ENCODE measurements at regions not wholly inside any gene's neighbourhood (a gene's known extent, or its start where the extent isn't known, plus 50 kb on each side); places are given as distances from the start of the nearest gene placed in this dataset.

DNA sequence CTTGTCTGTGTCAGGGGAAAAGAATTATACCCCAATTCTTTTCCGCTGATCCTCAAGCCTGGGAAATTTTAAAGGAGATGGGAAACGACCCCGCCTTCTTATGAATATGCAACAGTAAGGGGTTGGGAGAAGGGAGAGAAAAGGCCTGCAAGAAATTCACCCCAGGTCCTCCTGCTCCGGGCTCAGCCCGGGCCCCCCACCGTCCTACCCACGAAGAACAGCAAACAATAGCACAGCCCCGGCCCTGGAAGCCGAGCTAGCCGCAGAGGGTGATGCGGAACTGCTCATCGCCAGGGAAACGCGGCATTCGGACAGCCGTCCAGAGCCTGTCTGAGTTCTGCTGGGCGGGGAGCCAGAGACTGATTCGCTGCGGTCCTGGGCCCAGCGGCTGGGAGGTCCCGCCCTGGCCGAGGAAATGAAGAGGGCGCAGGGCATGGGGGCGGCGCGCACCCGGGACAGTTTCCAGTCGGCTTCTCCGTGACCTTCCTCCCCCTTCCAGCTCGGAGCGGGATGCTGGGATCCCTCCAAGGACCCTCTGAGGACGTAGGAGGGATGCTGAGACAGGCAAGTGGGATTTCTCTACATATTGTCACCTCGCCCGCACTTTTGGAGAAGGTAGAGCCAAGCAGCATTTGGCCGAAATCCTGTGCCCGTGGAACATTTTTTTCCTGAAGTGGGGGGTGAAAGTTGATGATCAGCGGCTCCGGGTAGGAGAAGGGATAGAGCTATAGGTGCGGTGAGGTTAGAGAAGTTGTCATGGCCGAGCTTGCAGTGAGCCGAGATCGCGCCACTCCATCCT, 82.3 kb upstream of the C1QTNF9B start:
- TF ChIP-seq CTCF (IDR thresholded peaks at IDR 0.05; ENCODE audit: poor library complexity, severe bottlenecking) (no peak), RAD21 (conservative IDR thresholded peaks at IDR 0.05) (no peak), REST (IDR thresholded peaks at IDR 0.05; ENCODE audit: borderline replicate concordance) (no peak), EP300 (conservative IDR thresholded peaks at IDR 0.05; ENCODE audit: poor library complexity, severe bottlenecking) (no peak), POLR2AphosphoS5 (IDR thresholded peaks at IDR 0.05) (no peak), TAF1 (IDR thresholded peaks at IDR 0.05; ENCODE audit: low read depth) (no peak), MXI1 (conservative IDR thresholded peaks at IDR 0.05; ENCODE audit: poor library complexity, severe bottlenecking) (peak; percentile 6), EZH2 (IDR thresholded peaks at IDR 0.05; ENCODE audit: borderline replicate concordance, insufficient read depth, low read length, poor library complexity, severe bottlenecking) (no peak)

Measured in neural cell (in vitro differentiated cells).